B cell (primary cell): ENCODE measurements at regions not wholly inside any gene's neighbourhood (a gene's known extent, or its start where the extent isn't known, plus 50 kb on each side); places are given as distances from the start of the nearest gene placed in this dataset.

ENCODE experiments used
- ATAC-seq: fragments of 200-7000 bp; cut with Tn5 transposase; one replicate; pipeline ENCODE4 v1.10.0; 2021; ENCODE audit warnings: low read depth, mild to moderate bottlenecking, moderate number of reproducible peaks, moderate library complexity
- CTCF ChIA-PET: fragments of 350-600 bp; sonication (Branson Sonifier 250); formaldehyde crosslinking; loops from one replicate; lab custom pipeline; 2021; ENCODE audit warnings: antibody characterized with exemption, inconsistent platforms; lab: Charles Lee
- POLR2A ChIA-PET: fragments of 350-600 bp; sonication (Branson Sonifier 250); formaldehyde crosslinking; loops from one replicate; lab custom pipeline; 2021; ENCODE audit warnings: antibody characterized with exemption; lab: Charles Lee
- DNase-seq: peaks from one replicate; pipeline ENCODE4 v3.0.0; 2013
- H2AFZ ChIP-seq: 2 replicates; pipeline ENCODE4 v1.6.1; 2012; ENCODE audit warnings: mild to moderate bottlenecking, low read depth, low read length; ENCODE audit not compliant: insufficient read depth, poor library complexity, severe bottlenecking
- H3K27ac ChIP-seq, 2 donors: 1 replicate in 1 of 2; 2 replicates in 1 of 2; pipeline ENCODE4 v1.5.1; 2012 to 2013; ENCODE audit warnings: low read length in 2 of 2, mild to moderate bottlenecking in 2 of 2, moderate library complexity in 1 of 2
- H3K27me3 ChIP-seq, 4 experiments: fragments of 200-600 bp in 1 of 4; sonication (generic) in 1 of 4; replicated peaks in 1 of 4; 1 replicate in 2 of 4; 2 replicates in 2 of 4; pipeline versions ENCODE4 v1.6.1 to v1.7.0; 2013 to 2016; ENCODE audit warnings: low read length in 3 of 4, mild to moderate bottlenecking in 2 of 4, mixed read lengths in 1 of 4, moderate library complexity in 1 of 4; ENCODE audit not compliant: insufficient read depth in 4 of 4, control insufficient read depth in 3 of 4; ENCODE audit errors: control extremely low read depth in 1 of 4
- H3K36me3 ChIP-seq, 2 experiments: replicated peaks in 1 of 2; 1 replicate in 1 of 2; 2 replicates in 1 of 2; pipeline versions ENCODE4 v1.6.1 to v1.7.1; 2013; ENCODE audit warnings: low read length in 1 of 2; ENCODE audit not compliant: insufficient read depth in 2 of 2, control insufficient read depth in 1 of 2; ENCODE audit errors: control extremely low read depth in 1 of 2, extremely low read depth in 1 of 2
- H3K4me1 ChIP-seq, 2 donors: fragments of 200-600 bp in 1 of 2; sonication (generic) in 1 of 2; 1 replicate in 1 of 2; 2 replicates in 1 of 2; pipeline versions ENCODE4 v1.5.1 to v1.6.1; 2013 to 2017; ENCODE audit warnings: low read length in 2 of 2; ENCODE audit not compliant: control insufficient read depth in 2 of 2, insufficient read depth in 2 of 2
- H3K4me2 ChIP-seq: replicated peaks from 2 replicates; pipeline ENCODE3; 2012; ENCODE audit warnings: mild to moderate bottlenecking, low read depth, low read length; ENCODE audit not compliant: poor library complexity, severe bottlenecking
- H3K4me3 ChIP-seq, 5 experiments: fragments of 200-600 bp in 1 of 5; sonication (generic) in 1 of 5; 1 replicate in 3 of 5; 2 replicates in 2 of 5; pipeline versions ENCODE4 v1.5.1 to v1.7.0; 2011 to 2016; ENCODE audit warnings: low read length in 4 of 5, mild to moderate bottlenecking in 4 of 5, low read depth in 2 of 5, control low read depth in 1 of 5, moderate library complexity in 1 of 5; ENCODE audit not compliant: insufficient read depth in 1 of 5; ENCODE audit errors: control extremely low read depth in 1 of 5, extremely low read depth in 1 of 5
- H3K79me2 ChIP-seq: fragments of 200-600 bp; sonication (generic); one replicate; pipeline ENCODE4 v1.6.0; 2016; ENCODE audit warnings: low read length; ENCODE audit not compliant: control insufficient read depth, insufficient read depth
- H3K9ac ChIP-seq: fragments of 200-600 bp; sonication (generic); 2 replicates; pipeline ENCODE4 v1.6.1; 2017; ENCODE audit warnings: mild to moderate bottlenecking, low read length, moderate library complexity
- H3K9me3 ChIP-seq, 3 donors: one replicate each; pipeline versions ENCODE4 v1.6.1 to v1.7.1; 2013; ENCODE audit warnings: low read length in 2 of 3; ENCODE audit not compliant: control insufficient read depth in 2 of 3, insufficient read depth in 1 of 3; ENCODE audit errors: control extremely low read depth in 1 of 3
- H4K20me1 ChIP-seq: 2 replicates; pipeline ENCODE4 v1.6.0; 2012; ENCODE audit warnings: mild to moderate bottlenecking, low read length; ENCODE audit not compliant: insufficient read depth, control insufficient read depth, poor library complexity, severe bottlenecking
- H3K27ac Mint-ChIP-seq: one replicate; pipeline ENCODE4 v1.8.0; 2021; ENCODE audit warnings: mixed read lengths
- H3K27me3 Mint-ChIP-seq: one replicate; pipeline ENCODE4 v1.8.0; 2021; ENCODE audit warnings: mixed read lengths
- H3K4me1 Mint-ChIP-seq: one replicate; pipeline ENCODE4 v1.8.0; 2021; ENCODE audit warnings: mixed read lengths
- H3K4me3 Mint-ChIP-seq: one replicate; pipeline ENCODE4 v1.8.0; 2021; ENCODE audit warnings: mixed read lengths
- H3K9me3 Mint-ChIP-seq: one replicate; pipeline ENCODE4 v1.8.0; 2022; ENCODE audit warnings: mixed read lengths; ENCODE audit not compliant: insufficient read depth
- EZH2 ChIP-seq: IDR thresholded peaks from 2 replicates; pipeline ENCODE4 v1.6.1; 2012; ENCODE audit warnings: borderline replicate concordance, low read depth, mild to moderate bottlenecking, moderate library complexity, low read length; ENCODE audit not compliant: insufficient read depth, poor library complexity, severe bottlenecking
- WGBS: methylation state at CpG from one replicate; pipeline ENCODE4 v1.1.5; 2013; ENCODE audit warnings: missing lambda C conversion rate; ENCODE audit not compliant: insufficient coverage; 5-methylcytosine and 5-hydroxymethylcytosine counted together
- intact Hi-C: fragments of 100-400 bp; cut with micrococcal nuclease; formaldehyde crosslinking; loops from one replicate; pipeline ENCODE4 v1.10.0; 2022
- TF ChIP-seq, protein P1 (sequence below): fragments of 200-600 bp; IDR thresholded peaks from one replicate; pipeline ENCODE4 v1.8.0; 2022; ENCODE audit warnings: antibody characterized with exemption, mild to moderate bottlenecking

DNA sequence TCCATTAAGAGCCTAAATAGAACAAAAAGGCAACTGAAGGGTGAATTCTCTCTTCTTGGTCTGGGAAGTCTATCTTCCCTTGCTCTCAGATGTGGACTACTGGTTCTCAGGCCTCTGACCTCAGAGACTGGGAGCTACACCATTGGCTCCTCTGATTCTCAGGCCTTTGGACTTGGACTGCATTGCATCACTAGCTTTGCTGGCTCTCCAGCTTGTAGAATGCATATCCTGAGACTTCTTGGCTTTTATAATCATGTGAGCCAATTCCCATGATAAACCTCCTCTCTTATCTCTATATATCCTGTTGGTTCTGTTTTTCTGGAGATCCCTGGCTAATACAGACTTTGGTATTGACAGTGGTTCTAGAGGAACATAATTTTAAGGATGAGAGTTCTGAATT lies 89.8 kb downstream of the PSAT1 start:
- POLR2A ChIA-PET = no interaction called here
- intact Hi-C loops = no loop called here

DNA sequence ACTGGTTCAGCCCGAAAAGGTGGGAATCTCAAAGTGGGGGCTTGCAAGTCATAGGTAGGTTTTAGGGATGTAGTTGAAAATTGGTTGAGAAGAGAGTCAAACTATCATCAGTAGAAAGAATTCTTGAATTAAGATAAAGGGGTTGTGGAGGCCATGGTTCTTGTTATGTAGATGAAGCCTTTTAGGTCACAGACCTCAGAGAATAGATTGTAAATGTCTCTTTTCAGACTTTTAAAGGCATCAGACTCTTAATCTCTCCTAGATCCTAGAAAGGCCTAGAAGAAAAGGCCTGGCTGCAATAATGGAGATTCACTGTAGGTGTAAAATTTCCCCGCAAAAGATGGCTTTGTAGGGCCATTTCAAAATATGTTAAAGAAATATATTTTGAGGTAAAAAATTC lies 96.4 kb downstream of the PSAT1 start:
- Histone ChIP-seq H3K4me2 (no peak overlapping the region), H3K4me3 (no peak overlapping the region), H2AFZ (no peak overlapping the region), H3K9ac (no peak overlapping the region), H4K20me1 (no peaks in the 10 kb centered on the region), H3K27ac (no peak overlapping the region), H3K36me3 (no peaks in the 10 kb centered on the region), H3K27me3 (peaks cover 0 to 4% (median 0%) of the 10 kb centered on the region in 4 experiments), H3K79me2 (no peaks in the 10 kb centered on the region), H3K9me3 (peaks cover 0 to 6% (median 3%) of the 10 kb centered on the region in 3 donors), H3K4me1 (no peaks in the 10 kb centered on the region)
- Mint-ChIP-seq H3K4me1 (no peaks in the 10 kb centered on the region), H3K9me3 (peaks cover 8% of the 10 kb centered on the region), H3K27me3 (no peaks in the 10 kb centered on the region), H3K4me3 (no peak overlapping the region), H3K27ac (no peak overlapping the region)
- ChIA-PET CTCF (no interaction called here), POLR2A (no interaction called here)
- 71% methylated on average over 1 of the region's 2 CpGs for WGBS
- ATAC-seq (no peak), DNase-seq (no peak)
- no peak for TF ChIP-seq EZH2
- TF ChIP-seq, protein P1, sequence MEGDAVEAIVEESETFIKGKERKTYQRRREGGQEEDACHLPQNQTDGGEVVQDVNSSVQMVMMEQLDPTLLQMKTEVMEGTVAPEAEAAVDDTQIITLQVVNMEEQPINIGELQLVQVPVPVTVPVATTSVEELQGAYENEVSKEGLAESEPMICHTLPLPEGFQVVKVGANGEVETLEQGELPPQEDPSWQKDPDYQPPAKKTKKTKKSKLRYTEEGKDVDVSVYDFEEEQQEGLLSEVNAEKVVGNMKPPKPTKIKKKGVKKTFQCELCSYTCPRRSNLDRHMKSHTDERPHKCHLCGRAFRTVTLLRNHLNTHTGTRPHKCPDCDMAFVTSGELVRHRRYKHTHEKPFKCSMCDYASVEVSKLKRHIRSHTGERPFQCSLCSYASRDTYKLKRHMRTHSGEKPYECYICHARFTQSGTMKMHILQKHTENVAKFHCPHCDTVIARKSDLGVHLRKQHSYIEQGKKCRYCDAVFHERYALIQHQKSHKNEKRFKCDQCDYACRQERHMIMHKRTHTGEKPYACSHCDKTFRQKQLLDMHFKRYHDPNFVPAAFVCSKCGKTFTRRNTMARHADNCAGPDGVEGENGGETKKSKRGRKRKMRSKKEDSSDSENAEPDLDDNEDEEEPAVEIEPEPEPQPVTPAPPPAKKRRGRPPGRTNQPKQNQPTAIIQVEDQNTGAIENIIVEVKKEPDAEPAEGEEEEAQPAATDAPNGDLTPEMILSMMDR = no peak
- intact Hi-C loops = no loop called here

More for the DNA sequence above, 89.8 kb downstream of the PSAT1 start:
- Histone ChIP-seq H3K27ac (no peak overlapping the region), H3K9me3 (no peaks in the 10 kb centered on the region), H2AFZ (no peak overlapping the region), H3K27me3 (no peaks in the 10 kb centered on the region), H3K36me3 (no peaks in the 10 kb centered on the region), H3K4me3 (no peak overlapping the region), H3K9ac (no peak overlapping the region), H3K4me1 (no peaks in the 10 kb centered on the region), H3K4me2 (no peak overlapping the region), H4K20me1 (no peaks in the 10 kb centered on the region), H3K79me2 (no peaks in the 10 kb centered on the region)
- Mint-ChIP-seq H3K27me3 (peaks cover 5% of the 10 kb centered on the region), H3K4me3 (no peak overlapping the region), H3K27ac (no peak overlapping the region), H3K4me1 (no peaks in the 10 kb centered on the region), H3K9me3 (no peaks in the 10 kb centered on the region)
- TF ChIP-seq, protein P1 = no peak
- TF ChIP-seq EZH2 = no peak
- DNase-seq (no peak), ATAC-seq (no peak)
- CTCF ChIA-PET = no interaction called here
